Naive thymus-derived CD8-positive, alpha-beta T cell (primary cell): ENCODE measurements at regions not wholly inside any gene's neighbourhood (a gene's known extent, or its start where the extent isn't known, plus 50 kb on each side); places are given as distances from the start of the nearest gene placed in this dataset.

Experiments
- ATAC-seq, 2 donors: fragments of 150-1000 bp; cut with Tn5 transposase in 1 of 2; sonication (Bioruptor Pico), chemical (Tn5 transposase) in 1 of 2; 1 replicate in 1 of 2; 2 replicates in 1 of 2; pipeline ENCODE4 v1.10.0; 2021; ENCODE audit warnings: mild to moderate bottlenecking in 2 of 2, moderate library complexity in 2 of 2
- POLR2A ChIA-PET: fragments of 350-600 bp; sonication (Branson Sonifier 250); formaldehyde crosslinking; loops from one replicate; lab custom pipeline; 2021; ENCODE audit warnings: antibody characterized with exemption; lab: Charles Lee
- DNase-seq, 10 donors: peaks; one replicate each; pipeline versions ENCODE4 v3.0.0 to v3.0.0-alpha.2; 2020 to 2022
- H3K27ac Mint-ChIP-seq, 10 donors: one replicate each; pipeline ENCODE4 v1.8.0; 2020 to 2022; ENCODE audit warnings: mild to moderate bottlenecking in 10 of 10, mixed read lengths in 10 of 10, moderate library complexity in 4 of 10, inconsistent platforms in 1 of 10
- H3K27me3 Mint-ChIP-seq, 5 donors: one replicate each; pipeline ENCODE4 v1.8.0; 2021 to 2022; ENCODE audit warnings: mixed read lengths in 5 of 5
- H3K36me3 Mint-ChIP-seq, 3 donors: one replicate each; pipeline ENCODE4 v1.8.0; 2020 to 2022; ENCODE audit warnings: mixed read lengths in 3 of 3, mild to moderate bottlenecking in 2 of 3, inconsistent platforms in 1 of 3
- H3K4me1 Mint-ChIP-seq, 4 donors: one replicate each; pipeline ENCODE4 v1.8.0; 2021 to 2022; ENCODE audit warnings: mixed read lengths in 4 of 4
- H3K4me3 Mint-ChIP-seq, 10 donors: one replicate each; pipeline ENCODE4 v1.8.0; 2020 to 2022; ENCODE audit warnings: mild to moderate bottlenecking in 10 of 10, mixed read lengths in 10 of 10, moderate library complexity in 6 of 10, inconsistent platforms in 1 of 10
- H3K9me3 Mint-ChIP-seq, 9 donors: one replicate each; pipeline ENCODE4 v1.8.0; 2020 to 2022; ENCODE audit warnings: mixed read lengths in 9 of 9, mild to moderate bottlenecking in 3 of 9, inconsistent platforms in 1 of 9, moderate library complexity in 1 of 9

DNA sequence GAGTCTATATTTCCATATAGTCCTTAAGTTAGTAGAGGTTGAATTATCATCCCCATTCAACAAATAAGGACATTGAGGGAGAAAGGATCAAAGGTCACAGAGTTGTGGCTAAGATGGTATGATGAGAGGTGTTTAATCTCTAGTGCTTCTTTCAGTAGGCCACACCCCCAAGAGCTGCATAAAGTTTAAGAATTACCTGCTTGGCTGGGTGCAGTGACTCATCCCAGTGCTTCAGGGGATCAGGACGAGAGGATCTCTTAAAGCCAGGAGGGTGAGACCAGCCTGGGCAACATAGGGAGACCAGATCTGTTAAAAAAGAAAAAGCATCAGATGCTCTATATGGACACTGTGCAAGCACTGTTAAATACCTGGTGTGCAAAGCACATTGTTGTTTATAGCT is 560.0 kb upstream of the KLHL1 start:
- Mint-ChIP-seq H3K36me3 (no peaks in the 10 kb centered on the region), H3K9me3 (no peaks in the 10 kb centered on the region), H3K27me3 (no peaks in the 10 kb centered on the region), H3K4me1 (no peaks in the 10 kb centered on the region), H3K4me3 (no peak overlapping the region), H3K27ac (no peak overlapping the region)
- ATAC-seq: no peak
- DNase-seq: no peak
- POLR2A ChIA-PET: no interaction called here

DNA sequence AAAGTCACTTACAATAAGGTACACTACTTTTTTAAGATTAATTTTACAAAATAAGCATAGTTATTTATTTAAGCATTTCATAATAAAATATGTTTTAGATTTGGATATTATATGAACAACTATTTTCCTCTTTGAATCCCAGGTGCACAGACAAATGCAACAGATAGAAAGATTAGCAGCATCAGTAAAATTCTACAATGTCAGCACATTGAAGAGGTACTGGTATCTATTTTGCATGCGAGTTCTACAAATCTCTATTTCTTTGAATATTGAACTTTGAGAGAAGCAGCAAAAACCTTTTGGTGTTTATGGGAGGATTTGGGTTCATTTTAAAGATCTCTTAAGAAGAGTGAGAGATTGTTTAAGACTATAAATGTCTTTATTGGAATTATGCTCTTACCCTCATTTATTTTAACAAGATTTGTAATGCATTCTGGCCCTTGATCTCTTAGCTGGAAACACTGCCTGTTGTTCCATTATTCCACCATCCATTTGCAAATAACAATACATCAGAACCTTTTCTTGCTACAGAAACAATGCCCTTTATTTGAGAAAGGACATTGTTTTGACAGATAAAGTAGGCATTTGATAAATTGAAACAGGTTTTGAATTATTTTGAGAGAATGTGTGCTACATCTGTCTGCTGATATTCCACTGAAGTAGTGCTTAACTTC is 558.8 kb upstream of the KLHL1 start:
- Mint-ChIP-seq H3K9me3 (no peaks in the 10 kb centered on the region), H3K27me3 (no peaks in the 10 kb centered on the region), H3K4me1 (no peaks in the 10 kb centered on the region), H3K36me3 (no peaks in the 10 kb centered on the region), H3K4me3 (no peak overlapping the region), H3K27ac (no peak overlapping the region)
- ATAC-seq (no peak), DNase-seq (no peak)
- POLR2A ChIA-PET: no interaction called here

DNA sequence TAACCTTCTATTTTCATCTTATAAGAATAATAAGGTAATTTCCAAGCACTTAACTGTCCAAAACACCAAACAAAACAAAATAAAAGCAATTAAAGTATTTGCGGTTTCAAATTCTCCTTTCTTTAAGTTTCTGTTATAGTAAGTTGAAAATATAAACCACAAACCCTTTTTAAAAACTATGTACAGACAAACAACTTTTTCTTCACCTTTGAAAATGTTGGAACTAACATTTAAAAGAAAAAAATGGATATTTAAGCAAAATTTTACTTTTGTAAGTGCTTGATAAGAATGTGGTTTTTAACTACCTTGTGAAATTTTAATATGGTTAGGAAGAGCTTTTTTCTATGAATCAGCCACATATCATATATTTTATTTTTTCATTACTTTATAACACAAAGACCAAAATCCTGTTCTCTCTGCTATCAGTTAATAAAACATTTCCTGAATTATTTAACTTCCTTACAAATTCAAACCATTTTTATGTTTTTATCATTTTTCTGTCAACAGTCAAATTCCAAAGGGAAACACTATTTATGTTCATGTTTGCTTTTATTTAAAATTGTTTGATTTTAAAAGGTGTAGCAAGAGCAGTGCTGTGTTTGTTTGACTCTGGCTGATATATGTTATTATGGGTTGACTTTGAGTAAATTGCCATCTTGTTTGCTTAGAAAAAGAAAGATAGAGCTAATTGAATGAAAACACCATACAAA is 554.1 kb upstream of the KLHL1 start:
- H3K36me3 Mint-ChIP-seq: no peaks in the 10 kb centered on the region
- no peaks in the 10 kb centered on the region for H3K9me3 Mint-ChIP-seq
- H3K27me3 Mint-ChIP-seq: no peaks in the 10 kb centered on the region
- POLR2A ChIA-PET: no interaction called here
- DNase-seq: no peak
- H3K4me1 Mint-ChIP-seq: no peaks in the 10 kb centered on the region
- no peak for ATAC-seq
- no peak overlapping the region for H3K27ac Mint-ChIP-seq
- no peak overlapping the region for H3K4me3 Mint-ChIP-seq

DNA sequence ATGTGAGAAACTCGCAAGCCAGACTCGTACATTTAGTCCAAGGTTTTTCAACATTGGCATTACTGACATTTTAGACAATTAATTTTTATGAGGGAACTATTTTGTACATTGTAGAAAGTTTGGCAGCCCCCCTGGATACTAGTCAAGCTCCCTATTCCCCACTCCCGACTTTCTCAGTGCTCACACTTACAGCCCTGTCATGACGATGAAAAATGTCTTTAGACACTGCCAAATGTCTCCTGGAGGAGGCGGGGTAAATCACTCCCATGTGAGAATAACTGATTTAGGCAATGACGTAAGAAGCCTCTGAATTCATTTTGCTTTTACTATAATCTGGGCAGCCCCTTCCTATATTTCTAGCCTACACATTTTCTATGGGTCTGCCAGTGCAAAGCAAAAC is 535.8 kb upstream of the KLHL1 start:
- no peaks in the 10 kb centered on the region for H3K36me3 Mint-ChIP-seq

DNA sequence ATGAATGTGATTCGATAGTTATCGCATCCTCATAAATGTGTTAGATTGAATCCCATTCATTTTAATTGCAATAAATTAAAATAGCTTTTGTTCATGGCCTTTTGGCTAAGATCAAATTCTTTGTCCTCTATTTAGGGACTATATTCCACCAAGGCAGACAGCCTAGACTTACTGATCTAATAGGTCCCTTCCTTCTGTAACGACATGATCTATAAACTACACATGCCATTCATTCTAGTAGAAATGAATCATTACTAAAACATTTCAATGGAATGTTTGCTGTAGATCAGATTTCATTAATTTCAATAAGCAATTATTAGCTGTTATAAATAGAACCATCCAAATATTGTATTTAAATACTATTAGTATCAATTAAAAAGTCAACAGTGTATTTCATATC is 526.6 kb upstream of the KLHL1 start:
- POLR2A ChIA-PET: no interaction called here
- Mint-ChIP-seq H3K9me3 (peaks cover 0 to 20% (median 4%) of the 10 kb centered on the region in 9 donors), H3K36me3 (no peaks in the 10 kb centered on the region), H3K27me3 (no peaks in the 10 kb centered on the region), H3K27ac (no peak overlapping the region), H3K4me1 (no peaks in the 10 kb centered on the region), H3K4me3 (no peak overlapping the region)
- ATAC-seq: no peak
- DNase-seq: no peak

More for the DNA sequence above, 535.8 kb upstream of the KLHL1 start:
- POLR2A ChIA-PET: no interaction called here
- Mint-ChIP-seq H3K9me3 (peaks cover 0 to 23% (median 4%) of the 10 kb centered on the region in 9 donors), H3K4me1 (no peaks in the 10 kb centered on the region), H3K4me3 (no peak overlapping the region), H3K27ac (no peak overlapping the region), H3K27me3 (no peaks in the 10 kb centered on the region)
- DNase-seq (no peak), ATAC-seq (no peak)

DNA sequence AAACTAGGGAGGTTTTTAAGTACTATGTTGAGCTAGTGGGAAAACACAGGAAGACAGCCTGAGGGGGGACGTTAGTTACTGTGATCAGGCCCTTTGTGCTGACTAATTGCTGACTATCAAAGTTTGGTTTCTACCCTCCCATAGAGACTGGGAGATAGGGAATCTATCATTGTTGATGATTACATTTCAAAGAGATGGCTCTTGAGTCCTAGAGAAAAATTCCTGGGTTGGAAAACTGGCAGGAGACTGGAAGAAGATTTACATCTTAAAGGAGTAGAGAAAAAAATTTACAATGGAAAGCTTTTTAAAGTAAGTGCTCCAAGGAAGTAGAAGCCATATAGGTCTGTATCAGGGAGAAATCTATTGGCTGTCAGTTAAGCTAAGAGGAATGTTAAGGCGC is 522.0 kb upstream of the KLHL1 start:
- DNase-seq (no peak), ATAC-seq (no peak)
- Mint-ChIP-seq H3K27me3 (no peaks in the 10 kb centered on the region), H3K4me1 (no peaks in the 10 kb centered on the region), H3K27ac (no peak overlapping the region), H3K9me3 (peaks cover 0 to 10% (median 0%) of the 10 kb centered on the region in 9 donors), H3K4me3 (no peak overlapping the region), H3K36me3 (no peaks in the 10 kb centered on the region)
- POLR2A ChIA-PET: no interaction called here

DNA sequence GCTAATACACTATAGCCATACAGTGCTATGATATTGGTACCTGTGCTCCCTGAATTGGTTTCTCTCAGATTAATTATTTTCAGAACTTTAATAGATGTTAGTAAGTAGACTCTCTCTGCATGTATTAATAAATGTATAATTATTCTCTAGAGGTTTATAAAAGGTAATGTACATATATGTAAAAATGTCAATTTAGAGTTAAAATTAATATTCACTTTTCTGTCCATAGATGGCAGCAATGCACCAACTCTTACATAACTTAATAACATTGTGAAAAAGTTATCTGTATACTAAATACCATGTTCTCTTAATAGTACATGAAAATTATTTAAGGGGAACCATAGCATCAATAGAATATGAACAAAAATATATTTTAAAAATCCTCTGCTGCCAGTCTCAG is 515.0 kb upstream of the KLHL1 start:
- no peaks in the 10 kb centered on the region for H3K4me1 Mint-ChIP-seq
- no peak overlapping the region for H3K27ac Mint-ChIP-seq
- ATAC-seq (no peak), DNase-seq (no peak)
- no peak overlapping the region for H3K4me3 Mint-ChIP-seq
- POLR2A ChIA-PET: no interaction called here
- H3K27me3 Mint-ChIP-seq: no peaks in the 10 kb centered on the region
- H3K9me3 Mint-ChIP-seq: peaks cover 0 to 2% (median 0%) of the 10 kb centered on the region in 9 donors
- H3K36me3 Mint-ChIP-seq: no peaks in the 10 kb centered on the region

DNA sequence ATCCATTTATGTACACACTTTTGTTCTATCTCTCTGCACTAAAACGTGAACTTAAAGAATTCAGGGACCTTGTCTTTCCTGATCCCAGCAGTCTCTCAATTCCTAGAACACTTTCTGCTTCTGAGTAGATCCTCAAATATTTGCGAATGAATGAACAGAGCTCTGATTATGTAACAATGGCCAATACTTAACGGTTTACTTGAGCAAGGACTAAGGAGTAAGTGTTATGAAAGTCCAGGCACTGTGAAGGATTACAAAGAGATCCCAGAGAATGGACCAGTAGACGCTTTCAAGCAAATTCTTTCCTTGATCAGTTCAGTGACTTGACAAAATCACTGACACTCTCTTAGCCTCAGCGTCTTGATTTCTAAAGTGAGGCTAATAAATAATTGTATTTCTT is 514.5 kb upstream of the KLHL1 start:
- H3K27me3 Mint-ChIP-seq: no peaks in the 10 kb centered on the region
- no peaks in the 10 kb centered on the region for H3K4me1 Mint-ChIP-seq
- no peaks in the 10 kb centered on the region for H3K36me3 Mint-ChIP-seq
- H3K9me3 Mint-ChIP-seq: peaks cover 0 to 4% (median 0%) of the 10 kb centered on the region in 9 donors
- POLR2A ChIA-PET: no interaction called here
- DNase-seq: no peak
- no peak overlapping the region for H3K4me3 Mint-ChIP-seq
- no peak overlapping the region for H3K27ac Mint-ChIP-seq
- ATAC-seq: no peak

DNA sequence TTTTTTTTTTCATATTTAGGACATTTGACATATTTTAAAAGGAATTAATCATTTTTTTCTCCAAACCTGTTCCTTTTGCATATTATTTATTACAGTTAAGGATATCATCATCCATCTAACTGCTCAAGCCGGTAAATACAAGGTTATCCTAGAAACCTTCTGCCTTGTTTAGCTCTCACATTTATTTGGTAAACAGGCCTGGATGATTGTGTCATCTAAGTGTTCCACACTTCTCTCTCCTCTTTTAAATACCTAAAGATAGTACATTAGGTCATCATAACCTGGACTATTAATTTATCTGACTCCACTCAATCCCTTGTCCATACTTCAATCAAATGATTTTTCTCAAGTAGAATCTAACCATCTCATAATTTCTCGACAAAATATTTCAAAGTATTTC is 511.7 kb upstream of the KLHL1 start:
- Mint-ChIP-seq H3K9me3 (peaks cover 0 to 4% (median 0%) of the 10 kb centered on the region in 9 donors), H3K27me3 (no peaks in the 10 kb centered on the region), H3K4me1 (no peaks in the 10 kb centered on the region), H3K36me3 (no peaks in the 10 kb centered on the region), H3K27ac (no peak overlapping the region), H3K4me3 (no peak overlapping the region)
- POLR2A ChIA-PET: no interaction called here
- DNase-seq: no peak
- ATAC-seq: no peak

DNA sequence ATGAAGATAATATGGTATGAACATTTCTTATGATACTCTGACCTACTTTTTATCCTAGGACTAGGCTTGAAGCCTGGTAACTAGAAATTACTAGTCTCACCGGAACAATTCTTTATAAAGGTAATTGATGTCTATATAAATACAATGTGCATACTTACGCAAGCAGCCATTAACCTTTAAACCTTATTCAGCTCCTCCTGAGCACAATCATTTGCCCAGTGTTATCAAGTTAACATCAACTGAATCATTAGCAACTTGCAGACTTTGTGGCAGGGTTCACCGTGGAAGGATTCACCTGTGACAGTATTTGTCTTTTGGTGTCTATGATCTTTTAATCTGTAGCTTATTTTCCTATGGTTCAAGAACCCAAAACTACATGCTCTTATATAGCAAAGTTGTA is 508.6 kb upstream of the KLHL1 start:
- ATAC-seq (no peak), DNase-seq (no peak)
- no peak overlapping the region for H3K4me3 Mint-ChIP-seq
- H3K36me3 Mint-ChIP-seq: no peaks in the 10 kb centered on the region
- POLR2A ChIA-PET: no interaction called here
- peaks cover 0 to 4% (median 0%) of the 10 kb centered on the region in 9 donors for H3K9me3 Mint-ChIP-seq
- no peaks in the 10 kb centered on the region for H3K4me1 Mint-ChIP-seq
- H3K27ac Mint-ChIP-seq: no peak overlapping the region
- no peaks in the 10 kb centered on the region for H3K27me3 Mint-ChIP-seq

DNA sequence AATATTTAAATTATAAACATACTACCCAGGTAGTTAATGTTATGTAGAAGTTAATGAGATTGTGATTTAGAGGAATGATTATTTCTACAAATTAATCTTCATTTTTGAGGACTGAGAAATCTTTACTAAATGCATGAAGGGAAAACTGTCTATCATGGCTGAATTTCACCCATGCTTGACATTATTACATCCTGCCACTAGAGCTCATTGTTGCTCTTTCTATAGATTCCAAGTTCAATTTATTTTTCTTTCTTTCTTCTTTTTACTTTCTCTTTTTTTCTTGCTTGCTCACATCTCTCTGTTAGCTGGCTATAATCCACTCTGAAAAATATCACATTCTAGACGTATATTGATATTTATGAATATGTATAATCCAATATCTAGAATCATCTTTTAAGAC is 505.0 kb upstream of the KLHL1 start:
- POLR2A ChIA-PET: no interaction called here
- Mint-ChIP-seq H3K4me1 (no peaks in the 10 kb centered on the region), H3K27ac (no peak overlapping the region), H3K27me3 (no peaks in the 10 kb centered on the region), H3K36me3 (no peaks in the 10 kb centered on the region), H3K9me3 (peaks cover 0 to 2% (median 0%) of the 10 kb centered on the region in 9 donors), H3K4me3 (no peak overlapping the region)
- DNase-seq (no peak), ATAC-seq (no peak)

DNA sequence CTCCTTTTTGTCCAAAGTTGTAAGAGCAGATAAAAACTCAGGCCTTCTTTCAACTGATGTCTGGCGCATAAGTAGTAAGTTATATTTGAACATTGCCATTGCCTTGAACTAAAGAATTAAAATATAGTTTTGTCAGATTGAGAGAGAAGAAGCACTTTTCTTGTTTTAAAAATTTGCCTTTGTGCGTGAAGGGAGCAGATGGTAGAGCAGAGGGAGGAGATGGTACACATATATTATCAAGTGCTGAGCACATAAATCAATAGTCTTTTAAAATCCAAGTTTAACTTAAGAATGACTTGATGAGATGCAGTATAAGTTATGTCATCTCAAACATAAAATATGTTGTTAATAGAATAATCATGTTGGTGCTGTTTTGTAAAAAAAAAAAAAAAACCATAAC is 504.6 kb upstream of the KLHL1 start:
- POLR2A ChIA-PET: no interaction called here
- Mint-ChIP-seq H3K4me3 (no peak overlapping the region), H3K27me3 (no peaks in the 10 kb centered on the region), H3K36me3 (no peaks in the 10 kb centered on the region), H3K9me3 (no peaks in the 10 kb centered on the region), H3K27ac (no peak overlapping the region), H3K4me1 (no peaks in the 10 kb centered on the region)
- no peak for ATAC-seq
- DNase-seq: no peak

DNA sequence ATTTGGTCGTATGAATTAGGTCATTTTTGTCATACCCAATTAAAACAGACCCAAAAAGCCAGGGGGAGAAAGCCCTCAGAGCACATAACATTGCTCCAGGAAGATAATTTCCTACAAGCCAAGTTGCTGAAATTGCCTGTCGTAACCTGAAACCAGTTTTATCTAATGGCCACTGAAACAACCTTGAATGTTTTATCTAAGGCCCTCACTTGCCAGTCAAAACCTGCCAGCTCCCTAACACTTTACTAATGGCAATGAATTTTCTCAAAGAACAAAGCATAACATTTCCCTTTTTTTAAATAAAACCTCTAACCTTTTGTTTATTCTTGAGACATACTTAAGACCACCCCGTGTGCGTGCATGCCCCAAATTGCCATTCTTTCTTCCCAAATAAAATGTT is 496.2 kb upstream of the KLHL1 start:
- DNase-seq: no peak
- H3K4me3 Mint-ChIP-seq: no peak overlapping the region
- POLR2A ChIA-PET: no interaction called here
- H3K27me3 Mint-ChIP-seq: no peaks in the 10 kb centered on the region
- H3K9me3 Mint-ChIP-seq: peaks cover 0 to 19% (median 7%) of the 10 kb centered on the region in 9 donors
- no peak overlapping the region for H3K27ac Mint-ChIP-seq
- no peaks in the 10 kb centered on the region for H3K4me1 Mint-ChIP-seq
- no peaks in the 10 kb centered on the region for H3K36me3 Mint-ChIP-seq
- ATAC-seq: no peak

DNA sequence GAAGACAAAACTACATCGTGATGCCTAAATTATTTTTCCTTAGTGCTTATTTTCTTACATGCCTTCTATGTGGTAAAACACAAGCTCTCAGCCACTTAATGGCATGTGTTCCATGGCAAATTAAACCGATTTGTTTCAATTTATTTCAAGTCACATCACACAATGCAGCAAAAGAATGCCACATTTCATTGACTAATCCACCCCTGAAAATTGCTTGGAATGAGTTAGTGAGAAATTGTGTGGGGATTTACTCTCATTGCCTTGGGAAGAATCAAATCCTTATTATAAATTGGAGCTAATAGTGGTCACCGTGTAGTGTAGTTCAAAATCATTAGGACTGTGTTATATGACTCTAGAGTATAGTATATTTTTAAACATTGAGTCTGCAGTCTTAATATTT is 485.5 kb upstream of the KLHL1 start:
- POLR2A ChIA-PET: no interaction called here
- Mint-ChIP-seq H3K27ac (no peak overlapping the region), H3K36me3 (no peaks in the 10 kb centered on the region), H3K4me1 (no peaks in the 10 kb centered on the region), H3K4me3 (no peak overlapping the region), H3K9me3 (peaks cover 0 to 5% (median 0%) of the 10 kb centered on the region in 9 donors), H3K27me3 (no peaks in the 10 kb centered on the region)
- DNase-seq (no peak), ATAC-seq (no peak)
